ENCODE measurements at regions not wholly inside any gene's neighbourhood (a gene's known extent, or its start where the extent isn't known, plus 50 kb on each side); places are given as distances from the start of the nearest gene placed in this dataset.

- peaks cover 0 to 21% (median 7%) of the 10 kb centered on the region in 3 donors for H3K27me3 ChIP-seq
- H3K27ac ChIP-seq = no peak overlapping the region
- DNase-seq = peak in 1 of 2 donors; percentile 17
- TF ChIP-seq EP300 (IDR thresholded peaks at IDR 0.05) = no peak
- TF ChIP-seq POLR2AphosphoS5 (IDR thresholded peaks at IDR 0.05) = no peak
- no peak for TF ChIP-seq POLR2A (IDR thresholded peaks at IDR 0.05)
- no peak for TF ChIP-seq CTCF (IDR thresholded peaks at IDR 0.05)
- intact Hi-C loops (cut with DNase I; ENCODE audit: low total_unique reads) = no loop called here
- H3K4me1 ChIP-seq = peaks cover 0 to 10% (median 0%) of the 10 kb centered on the region in 4 donors
- peak overlapping the region; percentile 20 to 33 (median 29) for H3K4me3 ChIP-seq
- WGBS, 5 donors = 17 to 34% (median 18%) methylated on average over 26 to 45 of the region's 45 CpGs
- H3K36me3 ChIP-seq = no peaks in the 10 kb centered on the region
- H3K9me3 ChIP-seq = no peaks in the 10 kb centered on the region
Measured at GRCh38 chr13:22837980-22838647, 342.7 kb upstream of the SGCG start.

GRCh38 chr13:22839603-22840530, 340.9 kb upstream of the SGCG start:
- H3K27ac ChIP-seq = no peak overlapping the region
- WGBS, 5 donors = 76 to 86% (median 85%) methylated on average over 7 of the region's 7 CpGs
- intact Hi-C loops (cut with DNase I; ENCODE audit: low total_unique reads) = no loop called here

GRCh38 chr13:22846551-22846950, 334.2 kb upstream of the SGCG start:
- Histone ChIP-seq H3K9me3 (no peaks in the 10 kb centered on the region), H3K27me3 (no peaks in the 10 kb centered on the region), H3K27ac (no peak overlapping the region), H3K4me3 (no peak overlapping the region), H3K4me1 (no peaks in the 10 kb centered on the region), H3K36me3 (no peaks in the 10 kb centered on the region)
- 14 to 39% (median 33%) methylated on average over 2 of the region's 2 CpGs for WGBS, 5 donors
- intact Hi-C loops (cut with DNase I; ENCODE audit: low total_unique reads) = no loop called here
- DNase-seq = no peak
- no peak for TF ChIP-seq CTCF (IDR thresholded peaks at IDR 0.05)
- no peak for TF ChIP-seq POLR2AphosphoS5 (IDR thresholded peaks at IDR 0.05)
- no peak for TF ChIP-seq EP300 (IDR thresholded peaks at IDR 0.05)
- no peak for TF ChIP-seq POLR2A (IDR thresholded peaks at IDR 0.05)

More at GRCh38 chr13:22839603-22840530, 340.9 kb upstream of the SGCG start:
- no peak overlapping the region for H3K4me3 ChIP-seq
- H3K9me3 ChIP-seq = no peaks in the 10 kb centered on the region
- DNase-seq = no peak
- no peak for TF ChIP-seq EP300 (IDR thresholded peaks at IDR 0.05)
- TF ChIP-seq POLR2A (IDR thresholded peaks at IDR 0.05) = no peak
- TF ChIP-seq CTCF (IDR thresholded peaks at IDR 0.05) = no peak
- no peak for TF ChIP-seq POLR2AphosphoS5 (IDR thresholded peaks at IDR 0.05)
- H3K27me3 ChIP-seq = peaks cover 0 to 21% (median 7%) of the 10 kb centered on the region in 3 donors
- H3K4me1 ChIP-seq = peaks cover 0 to 10% (median 0%) of the 10 kb centered on the region in 4 donors
- H3K36me3 ChIP-seq = no peaks in the 10 kb centered on the region

- TF ChIP-seq POLR2A (IDR thresholded peaks at IDR 0.05) (no peak), POLR2AphosphoS5 (IDR thresholded peaks at IDR 0.05) (no peak), EP300 (IDR thresholded peaks at IDR 0.05) (no peak), CTCF (IDR thresholded peaks at IDR 0.05) (no peak)
- no peaks in the 10 kb centered on the region for H3K4me1 ChIP-seq
- H3K4me3 ChIP-seq = no peak overlapping the region
- H3K36me3 ChIP-seq = no peaks in the 10 kb centered on the region
- peak in 1 of 2 donors; percentile 6 for DNase-seq
- H3K9me3 ChIP-seq = no peaks in the 10 kb centered on the region
- H3K27ac ChIP-seq = no peak overlapping the region
- intact Hi-C loops (cut with DNase I; ENCODE audit: low total_unique reads) = no loop called here
- H3K27me3 ChIP-seq = no peaks in the 10 kb centered on the region
- 71 to 84% (median 81%) methylated on average over 26 to 32 of the region's 32 CpGs for WGBS, 5 donors
Measured at GRCh38 chr13:22848539-22849052, 332.2 kb upstream of the SGCG start.
